Stimulated activated CD4-positive, alpha-beta T cell treated with anti-CD3 and anti-CD28 coated beads, Interleukin-1b, Interleukin-23, amount 100 ng/mL, for 4 hours (primary cell): ENCODE measurements at regions not wholly inside any gene's neighbourhood (a gene's known extent, or its start where the extent isn't known, plus 50 kb on each side); places are given as distances from the start of the nearest gene placed in this dataset.
"Not testable (repeated sequence)": the region's sequence is repeated elsewhere in the genome, so short reads cannot be mapped to it uniquely, and the experiment has no call there.

Experiments
- DNase-seq, 2 donors: peaks; one replicate each; pipeline ENCODE4 v3.0.0-alpha.2; 2020; ENCODE audit warnings: low read depth in 2 of 2

- DNase-seq, result no peak
These were observed 747.4 kb upstream of the NECTIN3 start for GRCh38 chr3:110324171-110324705.

GRCh38 chr3:110327870-110328269, 743.7 kb upstream of the NECTIN3 start:
- no peak for DNase-seq

GRCh38 chr3:110331562-110331961, 740.1 kb upstream of the NECTIN3 start:
- DNase-seq, result not testable (repeated sequence)

DNA sequence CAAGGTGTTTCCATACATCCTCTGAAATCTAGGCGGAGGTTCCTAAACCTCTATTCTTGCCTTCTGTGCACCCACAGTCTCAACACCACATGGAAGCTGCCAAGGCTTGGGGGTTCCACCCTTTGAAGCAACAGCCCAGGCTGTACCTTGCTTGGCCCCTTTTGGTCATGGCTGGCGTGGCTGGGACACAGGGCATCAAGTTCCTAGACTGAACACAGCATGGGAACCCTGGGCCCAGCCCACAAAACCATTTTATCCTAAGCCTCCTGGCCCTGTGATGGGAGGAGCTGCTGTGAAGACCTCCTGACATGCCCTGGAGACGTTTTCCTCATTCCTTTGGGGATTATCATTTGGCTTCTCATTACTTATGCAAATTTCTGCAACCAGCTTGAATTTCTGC, 739.0 kb upstream of the NECTIN3 start:
- DNase-seq, result no peak

DNA sequence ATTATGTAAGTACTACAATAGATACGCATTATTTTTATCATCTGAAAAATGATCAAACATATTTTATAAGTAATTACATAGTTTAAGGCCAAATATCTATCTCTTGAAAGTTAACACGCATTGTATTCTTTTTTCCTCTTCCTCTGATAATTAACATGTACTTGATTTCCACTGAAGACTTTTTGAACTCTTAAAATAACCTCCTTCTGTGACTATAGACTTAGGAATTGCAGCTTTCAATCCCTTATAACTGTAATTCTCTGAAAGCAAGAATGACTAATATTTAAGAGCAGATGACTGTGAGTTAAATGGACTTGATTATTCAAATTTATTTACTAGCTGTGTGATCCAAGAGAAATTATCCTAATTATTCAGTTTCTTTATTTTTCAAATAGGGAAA, 730.6 kb upstream of the NECTIN3 start:
- DNase-seq, result no peak

- no peak for DNase-seq
These were observed 728.2 kb upstream of the NECTIN3 start for GRCh38 chr3:110343376-110343775.

GRCh38 chr3:110343945-110344344, 727.7 kb upstream of the NECTIN3 start:
- DNase-seq, result no peak

GRCh38 chr3:110344487-110344886, 727.1 kb upstream of the NECTIN3 start:
- no peak for DNase-seq

GRCh38 chr3:110344897-110345767, 726.5 kb upstream of the NECTIN3 start:
- DNase-seq, result no peak

DNA sequence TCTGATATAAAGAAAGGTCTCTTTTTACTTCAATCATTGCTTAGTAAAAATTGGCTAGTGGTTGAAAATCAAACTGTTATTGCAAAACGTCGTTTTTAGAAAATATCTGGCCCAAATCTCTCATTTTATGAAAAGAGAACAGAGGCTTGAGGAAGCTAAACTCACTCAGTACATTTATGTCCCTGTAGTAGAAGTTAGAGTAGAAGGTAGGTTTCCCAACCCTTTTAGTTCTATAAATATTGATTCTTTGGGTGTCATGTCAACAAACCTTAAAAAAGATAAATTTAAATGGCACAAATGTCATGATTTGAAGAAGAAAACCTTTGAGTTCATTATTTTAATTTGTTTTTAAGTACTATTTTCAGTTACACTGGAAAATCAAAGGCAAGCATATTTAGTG, 722.3 kb upstream of the NECTIN3 start:
- DNase-seq, result no peak

GRCh38 chr3:110352841-110353604, 718.6 kb upstream of the NECTIN3 start:
- DNase-seq, result no peak

- no peak for DNase-seq
These were observed 708.9 kb upstream of the NECTIN3 start for GRCh38 chr3:110362751-110363150.

DNA sequence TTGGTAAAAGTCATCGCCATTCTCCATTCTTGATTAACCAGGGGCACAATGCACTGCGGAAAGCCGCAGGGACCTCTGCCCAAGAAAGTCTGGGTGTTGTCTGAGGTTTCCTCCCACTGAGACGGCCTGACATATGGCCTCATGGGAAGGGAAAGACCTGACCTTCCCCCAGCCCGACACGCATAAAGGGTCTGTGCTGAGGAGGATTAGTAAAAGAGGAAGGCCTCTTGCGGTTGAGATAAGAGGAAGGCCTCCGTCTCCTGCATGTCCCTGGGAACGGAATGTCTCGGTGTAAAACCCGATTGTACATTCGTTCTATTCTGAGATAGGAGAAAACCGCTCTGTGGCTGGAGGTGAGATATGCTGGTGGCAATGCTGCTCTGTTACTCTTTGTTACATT, 704.3 kb upstream of the NECTIN3 start:
- DNase-seq, result not testable (repeated sequence)

DNA sequence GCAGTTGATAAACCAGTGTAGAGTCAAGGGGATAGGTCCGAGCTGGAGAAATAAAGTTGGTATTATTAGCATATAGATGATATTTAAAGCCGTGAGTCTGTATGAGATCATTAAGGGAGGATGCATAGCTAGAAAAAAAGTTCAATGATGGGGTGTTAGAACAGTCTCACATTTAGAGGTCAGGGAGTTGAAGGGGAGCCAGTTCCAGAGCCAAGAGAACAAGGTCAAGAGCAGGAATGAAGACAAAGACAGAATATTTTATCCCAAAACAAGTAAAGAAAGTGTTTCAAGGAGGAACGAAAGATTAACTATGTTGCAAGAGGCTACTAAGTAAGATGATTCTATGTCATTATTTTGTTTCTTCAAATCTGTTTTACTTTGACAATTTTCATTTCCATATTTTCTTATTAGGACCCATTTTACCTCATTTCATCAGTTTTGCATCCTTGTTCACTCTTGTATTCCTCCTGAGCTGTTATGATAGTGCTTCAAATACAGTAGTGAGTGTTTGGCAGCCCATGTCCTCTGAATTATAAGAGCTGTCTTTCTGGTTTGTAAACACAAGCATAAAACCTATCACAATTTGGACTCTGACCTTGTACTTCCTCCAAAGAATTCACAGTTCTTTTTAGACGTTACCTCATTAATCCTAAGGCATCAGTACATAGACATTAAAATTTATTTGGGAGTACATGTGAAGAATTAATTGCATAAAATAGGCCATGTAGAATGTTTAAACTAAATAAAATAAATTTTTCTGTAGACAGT, 695.7 kb upstream of the NECTIN3 start:
- DNase-seq, result no peak

GRCh38 chr3:110378481-110378880, 693.1 kb upstream of the NECTIN3 start:
- DNase-seq, result no peak

GRCh38 chr3:110381992-110382391, 689.6 kb upstream of the NECTIN3 start:
- no peak for DNase-seq

DNA sequence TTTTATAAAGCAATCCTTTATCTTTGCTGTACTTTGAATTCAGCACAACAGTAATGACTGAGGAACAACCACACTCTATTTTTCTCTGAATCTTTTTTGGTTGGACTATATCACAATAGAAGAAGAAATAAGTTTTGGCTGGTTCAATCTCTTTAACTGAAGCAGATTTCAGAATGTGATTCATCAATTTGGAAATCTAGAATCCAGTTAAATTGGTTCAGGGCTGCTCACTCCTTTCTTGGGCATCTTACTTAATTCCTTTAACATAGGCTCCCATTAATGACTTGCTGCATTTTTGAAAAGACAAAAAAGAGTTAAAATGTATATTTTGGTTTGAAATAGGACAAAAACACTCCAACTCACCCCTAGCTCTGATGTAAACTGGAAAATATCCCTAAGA, 688.3 kb upstream of the NECTIN3 start:
- DNase-seq, result no peak

- DNase-seq, result no peak
These were observed 687.0 kb upstream of the NECTIN3 start for GRCh38 chr3:110384601-110385000.

DNA sequence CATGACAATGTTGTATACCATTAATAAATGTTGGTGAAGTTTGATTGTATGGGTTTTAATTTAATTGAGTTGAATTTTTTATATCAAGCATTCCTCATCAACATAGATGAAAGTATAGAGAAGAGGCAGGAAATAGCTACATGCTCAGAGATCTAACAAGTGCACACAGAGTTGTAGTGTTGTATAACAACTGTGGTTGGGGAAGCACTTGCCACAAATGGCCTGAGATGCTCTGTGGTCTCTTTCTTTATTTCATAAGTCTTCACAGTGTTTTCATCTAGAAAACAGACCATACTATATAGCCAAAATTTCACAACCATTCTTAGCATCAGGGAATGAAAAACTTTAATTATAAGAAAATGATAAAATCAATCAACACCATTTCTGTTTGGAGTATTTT, 682.6 kb upstream of the NECTIN3 start:
- no peak for DNase-seq

GRCh38 chr3:110390372-110390771, 681.2 kb upstream of the NECTIN3 start:
- no peak for DNase-seq

DNA sequence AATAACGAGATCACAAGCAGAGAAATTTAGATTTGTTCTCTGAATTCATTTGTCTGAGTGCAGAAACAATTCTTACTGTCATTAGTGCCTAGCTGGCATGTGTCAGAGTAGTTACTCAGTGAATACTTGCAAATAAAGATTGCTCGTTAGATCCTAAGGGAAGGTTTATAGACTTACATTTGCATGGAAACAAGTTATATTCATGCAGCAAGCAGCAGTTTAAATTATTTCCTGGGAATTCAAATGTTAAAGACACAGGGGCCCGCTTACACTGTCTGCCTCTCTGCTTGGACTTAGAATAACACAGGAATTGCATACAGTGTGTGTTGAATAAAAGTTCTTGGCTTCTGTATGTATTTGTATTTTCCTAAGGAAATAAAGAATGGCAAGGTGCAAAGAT, 680.6 kb upstream of the NECTIN3 start:
- no peak for DNase-seq
